WTC11 (cell line): ENCODE measurements at regions not wholly inside any gene's neighbourhood (a gene's known extent, or its start where the extent isn't known, plus 50 kb on each side); places are given as distances from the start of the nearest gene placed in this dataset.

Experiments
- ATAC-seq: fragments of 200-7000 bp; cut with Tn5 transposase; 2 replicates; pipeline ENCODE4 v1.10.0; 2021; ENCODE audit warnings: mild to moderate bottlenecking, moderate library complexity
- CTCF ChIA-PET: fragments of 300-600 bp; sonication (Branson Sonifier 250); formaldehyde crosslinking; loops from one replicate; lab custom pipeline; 2021; ENCODE audit warnings: antibody characterized with exemption; lab: Charles Lee
- POLR2A ChIA-PET: fragments of 350-600 bp; sonication (Branson Sonifier 250); formaldehyde crosslinking; loops from one replicate; lab custom pipeline; 2021; ENCODE audit warnings: antibody characterized with exemption; lab: Charles Lee
- DNase-seq: peaks from one replicate; pipeline ENCODE4 v3.0.0; 2021; ENCODE audit warnings: low spot score
- H3K27ac Mint-ChIP-seq: 2 replicates; pipeline ENCODE4 v1.8.0; 2021; ENCODE audit warnings: mixed read lengths
- H3K27me3 Mint-ChIP-seq: 2 replicates; pipeline ENCODE4 v1.8.0; 2021; ENCODE audit warnings: low read depth, mild to moderate bottlenecking, moderate library complexity, mixed read lengths
- H3K36me3 Mint-ChIP-seq: 2 replicates; pipeline ENCODE4 v1.8.0; 2021; ENCODE audit warnings: mixed read lengths
- H3K4me1 Mint-ChIP-seq: 2 replicates; pipeline ENCODE4 v1.8.0; 2022; ENCODE audit warnings: mixed read lengths
- H3K4me3 Mint-ChIP-seq: 2 replicates; pipeline ENCODE4 v1.8.0; 2021; ENCODE audit warnings: mild to moderate bottlenecking, moderate library complexity, mixed read lengths
- H3K9me3 Mint-ChIP-seq: 2 replicates; pipeline ENCODE4 v1.8.0; 2021; ENCODE audit warnings: mixed read lengths
- AFF4 ChIP-seq: sonication (generic); formaldehyde crosslinking; IDR thresholded peaks from 2 replicates; pipeline ENCODE4 v1.8.1; 2023; ENCODE audit warnings: mild to moderate bottlenecking, missing genetic modification reagents, borderline replicate concordance
- CBFB ChIP-seq: sonication (generic); formaldehyde crosslinking; IDR thresholded peaks from 2 replicates; pipeline ENCODE4 v1.8.1; 2022; ENCODE audit warnings: mild to moderate bottlenecking, low read depth, missing genetic modification reagents
- GTF2I ChIP-seq: fragments of 250-450 bp; sonication (Bioruptor Pico); conservative IDR thresholded peaks from 2 replicates; pipeline ENCODE4 v1.4.0; 2021; ENCODE audit warnings: mild to moderate bottlenecking
- KAT7 ChIP-seq: sonication (generic); formaldehyde crosslinking; IDR thresholded peaks from 2 replicates; pipeline ENCODE4 v1.8.1; 2023; ENCODE audit warnings: missing genetic modification reagents, mild to moderate bottlenecking, borderline replicate concordance
- PREB ChIP-seq: sonication (generic); formaldehyde crosslinking; IDR thresholded peaks from 2 replicates; pipeline ENCODE4 v1.8.1; 2022; ENCODE audit warnings: mild to moderate bottlenecking, missing genetic modification reagents, moderate library complexity, borderline replicate concordance
- RELA ChIP-seq: sonication (generic); formaldehyde crosslinking; IDR thresholded peaks from 2 replicates; pipeline ENCODE4 v1.8.1; 2022; ENCODE audit warnings: missing genetic modification reagents, mild to moderate bottlenecking, borderline replicate concordance
- SMAD3 ChIP-seq: sonication (generic); formaldehyde crosslinking; IDR thresholded peaks from 2 replicates; pipeline ENCODE4 v1.8.0; 2022; ENCODE audit warnings: missing genetic modification reagents, mild to moderate bottlenecking, borderline replicate concordance
- SMAD4 ChIP-seq: sonication (generic); formaldehyde crosslinking; IDR thresholded peaks from 2 replicates; pipeline ENCODE4 v1.8.0; 2022; ENCODE audit warnings: mild to moderate bottlenecking, missing genetic modification reagents
- SP1 ChIP-seq: sonication (generic); formaldehyde crosslinking; conservative IDR thresholded peaks from 2 replicates; pipeline ENCODE4 v1.8.1; 2022; ENCODE audit warnings: missing genetic modification reagents
- STAT6 ChIP-seq: sonication (generic); formaldehyde crosslinking; conservative IDR thresholded peaks from 2 replicates; pipeline ENCODE4 v1.8.1; 2023; ENCODE audit warnings: mild to moderate bottlenecking, low read depth, missing genetic modification reagents, moderate library complexity
- TEAD4 ChIP-seq: sonication (generic); formaldehyde crosslinking; IDR thresholded peaks from 2 replicates; pipeline ENCODE4 v1.8.0; 2022; ENCODE audit warnings: mild to moderate bottlenecking, missing genetic modification reagents
- ZBTB43 ChIP-seq: sonication (generic); formaldehyde crosslinking; IDR thresholded peaks from 2 replicates; pipeline ENCODE4 v1.8.1; 2023; ENCODE audit warnings: mild to moderate bottlenecking, missing genetic modification reagents
- ZNF219 ChIP-seq: sonication (generic); formaldehyde crosslinking; IDR thresholded peaks from 2 replicates; pipeline ENCODE4 v1.8.0; 2023; ENCODE audit warnings: missing genetic modification reagents, mild to moderate bottlenecking, borderline replicate concordance
- ZNF512 ChIP-seq: sonication (generic); formaldehyde crosslinking; IDR thresholded peaks from 2 replicates; pipeline ENCODE4 v1.8.1; 2022; ENCODE audit warnings: missing genetic modification reagents, borderline replicate concordance
- ZSCAN18 ChIP-seq: fragments of 250-450 bp; sonication (Bioruptor Pico); IDR thresholded peaks from 2 replicates; pipeline ENCODE4 v2.1.2; 2022; ENCODE audit warnings: mild to moderate bottlenecking, moderate library complexity

- TF ChIP-seq TEAD4 (CRISPR knock-in tag) (no peak), ZNF219 (CRISPR knock-in tag) (no peak), ZSCAN18 (no peak), ZBTB43 (CRISPR knock-in tag) (no peak), SMAD4 (CRISPR knock-in tag) (no peak), PREB (CRISPR knock-in tag) (no peak), STAT6 (no peak), KAT7 (no peak)
- Mint-ChIP-seq H3K4me3 (no peak overlapping the region), H3K36me3 (no peaks in the 10 kb centered on the region), H3K27ac (no peak overlapping the region), H3K27me3 (no peaks in the 10 kb centered on the region), H3K9me3 (no peaks in the 10 kb centered on the region), H3K4me1 (peaks cover 15% of the 10 kb centered on the region)
- POLR2A ChIA-PET: interaction anchor here (0.9 kb wide), 1 partner anchor 18 kb away, joined by 3 read pairs; no protein-coding TSS in a partner anchor
- DNase-seq (no peak), ATAC-seq (peak; percentile 48)
- CTCF ChIA-PET: no interaction called here
These were observed 235.3 kb downstream of the INHBA start for GRCh38 chr7:41467596-41467995.

- POLR2A ChIA-PET: interaction anchor here (0.9 kb wide), 1 partner anchor 18 kb away, joined by 3 read pairs; no protein-coding TSS in a partner anchor
- CTCF ChIA-PET: no interaction called here
- H3K4me1 Mint-ChIP-seq: peaks cover 15% of the 10 kb centered on the region
- no peaks in the 10 kb centered on the region for H3K36me3 Mint-ChIP-seq
- TF ChIP-seq STAT6: no peak
- TF ChIP-seq GTF2I (CRISPR knock-in tag): no peak
- no peak for TF ChIP-seq SMAD3
- no peak for TF ChIP-seq SP1 (CRISPR knock-in tag)
- no peak for TF ChIP-seq ZNF512 (CRISPR knock-in tag)
- no peak for TF ChIP-seq CBFB (CRISPR knock-in tag)
- TF ChIP-seq AFF4 (CRISPR knock-in tag): no peak
- no peak for TF ChIP-seq RELA (CRISPR knock-in tag)
- no peak for TF ChIP-seq ZNF219 (CRISPR knock-in tag)
- no peak overlapping the region for H3K27ac Mint-ChIP-seq
- no peaks in the 10 kb centered on the region for H3K27me3 Mint-ChIP-seq
- DNase-seq (no peak), ATAC-seq (no peak)
- H3K9me3 Mint-ChIP-seq: no peaks in the 10 kb centered on the region
- H3K4me3 Mint-ChIP-seq: no peak overlapping the region
These were observed 236.0 kb downstream of the INHBA start for GRCh38 chr7:41466760-41467384.
